GM18909 (cell line): ENCODE measurements at regions not wholly inside any gene's neighbourhood (a gene's known extent, or its start where the extent isn't known, plus 50 kb on each side); places are given as distances from the start of the nearest gene placed in this dataset.
"Not testable (repeated sequence)": the region's sequence is repeated elsewhere in the genome, so short reads cannot be mapped to it uniquely, and the experiment has no call there.

ENCODE experiments used
- ATAC-seq: cut with Tn5 transposase; IDR thresholded peaks from one replicate; pipeline ENCODE4 v1.9.1; 2021; ENCODE audit warnings: mild to moderate bottlenecking; ENCODE audit not compliant: unreplicated experiment, poor library complexity

- no peak for ATAC-seq
Observed at GRCh38 chr7:68610701-68611100, 987.6 kb upstream of the AUTS2 start.

GRCh38 chr7:68613405-68613804, 984.9 kb upstream of the AUTS2 start:
- no peak for ATAC-seq

- no peak for ATAC-seq
Observed at GRCh38 chr7:68613897-68614296, 984.4 kb upstream of the AUTS2 start.

- ATAC-seq, result no peak
Observed at GRCh38 chr7:68619526-68619925, 978.7 kb upstream of the AUTS2 start.

GRCh38 chr7:68622500-68622899, 975.8 kb upstream of the AUTS2 start:
- ATAC-seq, result no peak

- ATAC-seq, result no peak
Observed at GRCh38 chr7:68623030-68623429, 975.2 kb upstream of the AUTS2 start.

- no peak for ATAC-seq
Observed at GRCh38 chr7:68627247-68627864, 970.9 kb upstream of the AUTS2 start.

- ATAC-seq, result not testable (repeated sequence)
Observed at GRCh38 chr7:68630914-68631313, 967.4 kb upstream of the AUTS2 start.

GRCh38 chr7:68640103-68640502, 958.2 kb upstream of the AUTS2 start:
- ATAC-seq, result no peak

GRCh38 chr7:68642727-68643126, 955.5 kb upstream of the AUTS2 start:
- no peak for ATAC-seq

- no peak for ATAC-seq
Observed at GRCh38 chr7:68663392-68663791, 934.9 kb upstream of the AUTS2 start.

- no peak for ATAC-seq
Observed at GRCh38 chr7:68671046-68671445, 927.2 kb upstream of the AUTS2 start.

GRCh38 chr7:68671671-68672070, 926.6 kb upstream of the AUTS2 start:
- no peak for ATAC-seq

- ATAC-seq, result no peak
Observed at GRCh38 chr7:68674826-68675225, 923.4 kb upstream of the AUTS2 start.

- ATAC-seq, result no peak
Observed at GRCh38 chr7:68676813-68677535, 921.3 kb upstream of the AUTS2 start.

GRCh38 chr7:68678196-68678595, 920.1 kb upstream of the AUTS2 start:
- no peak for ATAC-seq

- no peak for ATAC-seq
Observed at GRCh38 chr7:68679459-68680234, 918.6 kb upstream of the AUTS2 start.

GRCh38 chr7:68680235-68680872, 917.9 kb upstream of the AUTS2 start:
- no peak for ATAC-seq

GRCh38 chr7:68682910-68683309, 915.4 kb upstream of the AUTS2 start:
- no peak for ATAC-seq

- no peak for ATAC-seq
Observed at GRCh38 chr7:68684246-68684839, 913.9 kb upstream of the AUTS2 start.

GRCh38 chr7:68684996-68685395, 913.3 kb upstream of the AUTS2 start:
- ATAC-seq, result no peak
